HCT116 (cell line): ENCODE measurements at regions not wholly inside any gene's neighbourhood (a gene's known extent, or its start where the extent isn't known, plus 50 kb on each side); places are given as distances from the start of the nearest gene placed in this dataset.

Experiments
- ATAC-seq: fragments of 200-7000 bp; cut with Tn5 transposase; 2 replicates; pipeline ENCODE4 v1.9.1; 2020; ENCODE audit warnings: mild to moderate bottlenecking, moderate library complexity
- BruUV-seq: library from RNA; stranded (reverse); fragments of 400-500 nt; replicated peaks from 2 replicates; lab custom pipeline; 2021; lab: Mats Ljungman, UMichigan
- CTCF ChIA-PET: fragments of 300-600 bp; sonication (Branson Sonifier 250); formaldehyde crosslinking; loops from one replicate; lab custom pipeline; 2021; ENCODE audit warnings: antibody characterized with exemption; lab: Charles Lee
- POLR2A ChIA-PET: fragments of 300-600, 350-600 bp; sonication (Branson Sonifier 250); formaldehyde crosslinking; loops from one replicate; lab custom pipeline; 2021; ENCODE audit warnings: antibody characterized with exemption; lab: Charles Lee
- RAD21 ChIA-PET, 2 experiments: fragments of 300-600 bp; sonication (Branson Sonifier 250); formaldehyde crosslinking; loops; one replicate each; lab custom pipeline; 2023; ENCODE audit warnings: low total read pairs in 2 of 2; ENCODE audit not compliant: uncharacterized antibody in 2 of 2, unreplicated experiment in 2 of 2, low non-redundant PET in 1 of 2; lab: Charles Lee
- DNase-seq: peaks from one replicate; pipeline ENCODE4 v3.0.0-alpha.2; 2010; ENCODE audit warnings: low read depth, low spot score
- H2AFZ ChIP-seq: fragments of 200-600 bp; shearing (Covaris generic), sonication (generic); 2 replicates; pipeline ENCODE4 v1.6.1; 2017; ENCODE audit warnings: low read depth, mixed run types, mixed read lengths, antibody characterized with exemption, low read length; ENCODE audit not compliant: poor library complexity, severe bottlenecking
- H3K27ac ChIP-seq: 2 replicates; pipeline ENCODE4 v1.5.1; 2012; ENCODE audit warnings: low read depth, low read length
- H3K27me3 ChIP-seq: fragments of 200-600 bp; sonication (generic); 2 replicates; pipeline ENCODE4 v1.6.1; 2016; ENCODE audit warnings: mixed run types, low read length, mixed read lengths; ENCODE audit not compliant: insufficient read depth
- H3K36me3 ChIP-seq, 2 experiments: fragments of 200-500 bp in 1 of 2; fragments of 200-600 bp in 1 of 2; sonication (Bioruptor generic) in 1 of 2; sonication (generic) in 1 of 2; 2 replicates each; pipeline versions ENCODE4 v1.5.1 to v1.6.1; 2014 to 2016; ENCODE audit warnings: low read length in 2 of 2, inconsistent platforms in 1 of 2, mixed read lengths in 1 of 2, mixed run types in 1 of 2; ENCODE audit not compliant: insufficient read depth in 2 of 2, control insufficient read depth in 1 of 2
- H3K4me1 ChIP-seq, 2 experiments: fragments of 200-600 bp in 1 of 2; sonication (generic) in 1 of 2; 2 replicates each; pipeline versions ENCODE4 v1.5.1 to v1.6.1; 2012 to 2017; ENCODE audit warnings: low read length in 2 of 2, inconsistent platforms in 1 of 2, mild to moderate bottlenecking in 1 of 2, mixed read lengths in 1 of 2, mixed run types in 1 of 2, moderate library complexity in 1 of 2; ENCODE audit not compliant: insufficient read depth in 2 of 2, control insufficient read depth in 1 of 2
- H3K4me2 ChIP-seq: fragments of 200-600 bp; sonication (generic); 2 replicates; pipeline ENCODE4 v1.6.1; 2017; ENCODE audit warnings: mixed run types, low read length, mixed read lengths
- H3K4me3 ChIP-seq, 2 experiments: fragments of 200-600 bp in 1 of 2; sonication (generic) in 1 of 2; replicated peaks in 1 of 2; 2 replicates each; pipeline ENCODE4 v1.5.1; 2011 to 2016; ENCODE audit warnings: low read length in 2 of 2, control low read depth in 1 of 2, low read depth in 1 of 2, mild to moderate bottlenecking in 1 of 2, mixed read lengths in 1 of 2, mixed run types in 1 of 2
- H3K79me2 ChIP-seq: fragments of 200-600 bp; sonication (generic); 2 replicates; pipeline ENCODE4 v1.6.1; 2017; ENCODE audit warnings: mild to moderate bottlenecking, mixed run types, low read length, moderate library complexity, mixed read lengths; ENCODE audit not compliant: insufficient read depth
- H3K9ac ChIP-seq: fragments of 200-600 bp; sonication (generic); 2 replicates; pipeline ENCODE4 v1.6.1; 2016; ENCODE audit warnings: low read length, mixed read lengths
- H3K9me2 ChIP-seq: fragments of 200-600 bp; sonication (generic), shearing (Covaris generic); 2 replicates; pipeline ENCODE4 v1.6.1; 2017; ENCODE audit warnings: mixed run types, mild to moderate bottlenecking, moderate library complexity; ENCODE audit not compliant: insufficient read depth
- H3K9me3 ChIP-seq, 2 experiments: fragments of 200-500 bp in 1 of 2; fragments of 200-600 bp in 1 of 2; sonication (Bioruptor generic) in 1 of 2; sonication (generic) in 1 of 2; 2 replicates each; pipeline ENCODE4 v1.6.1; 2014 to 2017; ENCODE audit warnings: low read length in 2 of 2, mixed read lengths in 2 of 2, inconsistent platforms in 1 of 2, low read depth in 1 of 2, mild to moderate bottlenecking in 1 of 2, mixed run types in 1 of 2, moderate library complexity in 1 of 2; ENCODE audit not compliant: control insufficient read depth in 1 of 2, insufficient read depth in 1 of 2
- H4K20me1 ChIP-seq: fragments of 200-600 bp; sonication (generic), shearing (Covaris generic); 2 replicates; pipeline ENCODE4 v1.6.1; 2017; ENCODE audit warnings: mixed run types, mild to moderate bottlenecking, moderate library complexity; ENCODE audit not compliant: insufficient read depth
- CBX3 ChIP-seq: IDR thresholded peaks from 2 replicates; pipeline ENCODE4 v1.6.1; 2012; ENCODE audit warnings: low read depth
- CEBPB ChIP-seq: IDR thresholded peaks from 2 replicates; pipeline ENCODE4 v1.6.1; 2012; ENCODE audit warnings: low read depth
- CTCF ChIP-seq, 3 experiments: fragments of 200-600 bp in 1 of 3; sonication (generic) in 1 of 3; IDR thresholded peaks in 2 of 3; conservative IDR thresholded peaks in 1 of 3; 2 replicates each; pipeline ENCODE4 v1.5.1; 2012 to 2017; ENCODE audit warnings: low read depth in 2 of 3, low read length in 2 of 3, antibody characterized with exemption in 1 of 3, borderline replicate concordance in 1 of 3, control low read depth in 1 of 3, mild to moderate bottlenecking in 1 of 3, mixed read lengths in 1 of 3, mixed run types in 1 of 3, moderate library complexity in 1 of 3; ENCODE audit not compliant: insufficient read depth in 1 of 3
- EZH2 ChIP-seq: fragments of 200-600 bp; sonication (generic); IDR thresholded peaks from 2 replicates; pipeline ENCODE4 v1.6.1; 2017; ENCODE audit warnings: antibody characterized with exemption, mixed run types
- EZH2phosphoT487 ChIP-seq: fragments of 200-600 bp; IDR thresholded peaks from 2 replicates; pipeline ENCODE4 v1.6.1; 2018; ENCODE audit warnings: antibody characterized with exemption, borderline replicate concordance
- MAX ChIP-seq: IDR thresholded peaks from 2 replicates; pipeline ENCODE4 v1.6.1; 2012
- POLR2A ChIP-seq: IDR thresholded peaks from 2 replicates; pipeline ENCODE4 v1.7.0; 2011; ENCODE audit warnings: borderline replicate concordance; ENCODE audit not compliant: insufficient read depth, insufficient read length; ENCODE audit errors: extremely low read depth
- POLR2AphosphoS5 ChIP-seq: IDR thresholded peaks from 2 replicates; pipeline ENCODE4 v1.6.1; 2011; ENCODE audit warnings: mild to moderate bottlenecking, low read depth, low read length, moderate library complexity
- SIN3A ChIP-seq: IDR thresholded peaks from 2 replicates; pipeline ENCODE4 v1.6.1; 2012; ENCODE audit warnings: low read depth
- SRF ChIP-seq: IDR thresholded peaks from 2 replicates; pipeline ENCODE4 v1.6.1; 2012; ENCODE audit warnings: low read depth
- ZNF274 ChIP-seq: fragments of 200-500 bp; sonication (Bioruptor generic); IDR thresholded peaks from 2 replicates; pipeline ENCODE4 v1.6.1; 2014; ENCODE audit warnings: mild to moderate bottlenecking, low read depth, low read length, inconsistent platforms
- intact Hi-C: fragments of 100-400 bp; cut with micrococcal nuclease; formaldehyde crosslinking; loops from 2 replicates; pipeline ENCODE4 v1.10.0; 2022
- TF ChIP-seq, protein P1 (sequence below): IDR thresholded peaks from 2 replicates; pipeline ENCODE4 v1.6.1; 2011; ENCODE audit warnings: mild to moderate bottlenecking, low read length, moderate library complexity; ENCODE audit not compliant: insufficient replicate concordance; ENCODE audit errors: extremely low read depth

GRCh38 chr13:111506125-111506524 lies 185.7 kb downstream of the TEX29 start:
- no peaks in the 10 kb centered on the region for H3K9me2 ChIP-seq
- H3K36me3 ChIP-seq, result no peaks in the 10 kb centered on the region
- no TSS peak for BruUV-seq
- ATAC-seq (no peak), DNase-seq (no peak)
- H3K27me3 ChIP-seq, result peaks cover 14% of the 10 kb centered on the region; the same call in 1 of the 2 replicates
- H4K20me1 ChIP-seq, result no peaks in the 10 kb centered on the region
- H2AFZ ChIP-seq, result no peak overlapping the region
- H3K79me2 ChIP-seq, result no peaks in the 10 kb centered on the region
- intact Hi-C loops, result no loop called here
- TF ChIP-seq EZH2 (no peak), CBX3 (no peak), SRF (no peak), SIN3A (no peak), POLR2A (no peak), CEBPB (no peak), EZH2phosphoT487 (no peak), MAX (no peak)
- TF ChIP-seq, protein P1, sequence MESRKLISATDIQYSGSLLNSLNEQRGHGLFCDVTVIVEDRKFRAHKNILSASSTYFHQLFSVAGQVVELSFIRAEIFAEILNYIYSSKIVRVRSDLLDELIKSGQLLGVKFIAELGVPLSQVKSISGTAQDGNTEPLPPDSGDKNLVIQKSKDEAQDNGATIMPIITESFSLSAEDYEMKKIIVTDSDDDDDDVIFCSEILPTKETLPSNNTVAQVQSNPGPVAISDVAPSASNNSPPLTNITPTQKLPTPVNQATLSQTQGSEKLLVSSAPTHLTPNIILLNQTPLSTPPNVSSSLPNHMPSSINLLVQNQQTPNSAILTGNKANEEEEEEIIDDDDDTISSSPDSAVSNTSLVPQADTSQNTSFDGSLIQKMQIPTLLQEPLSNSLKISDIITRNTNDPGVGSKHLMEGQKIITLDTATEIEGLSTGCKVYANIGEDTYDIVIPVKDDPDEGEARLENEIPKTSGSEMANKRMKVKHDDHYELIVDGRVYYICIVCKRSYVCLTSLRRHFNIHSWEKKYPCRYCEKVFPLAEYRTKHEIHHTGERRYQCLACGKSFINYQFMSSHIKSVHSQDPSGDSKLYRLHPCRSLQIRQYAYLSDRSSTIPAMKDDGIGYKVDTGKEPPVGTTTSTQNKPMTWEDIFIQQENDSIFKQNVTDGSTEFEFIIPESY, result no peak
- CTCF ChIA-PET, result no interaction called here
- H3K4me3 ChIP-seq, result no peak overlapping the region
- no peaks in the 10 kb centered on the region for H3K9me3 ChIP-seq
- H3K4me1 ChIP-seq, result no peaks in the 10 kb centered on the region
- RAD21 ChIA-PET, result no interaction called here
- H3K4me2 ChIP-seq, result no peak overlapping the region
- H3K27ac ChIP-seq, result no peak overlapping the region
- POLR2A ChIA-PET, result no interaction called here
- H3K9ac ChIP-seq, result no peak overlapping the region

DNA sequence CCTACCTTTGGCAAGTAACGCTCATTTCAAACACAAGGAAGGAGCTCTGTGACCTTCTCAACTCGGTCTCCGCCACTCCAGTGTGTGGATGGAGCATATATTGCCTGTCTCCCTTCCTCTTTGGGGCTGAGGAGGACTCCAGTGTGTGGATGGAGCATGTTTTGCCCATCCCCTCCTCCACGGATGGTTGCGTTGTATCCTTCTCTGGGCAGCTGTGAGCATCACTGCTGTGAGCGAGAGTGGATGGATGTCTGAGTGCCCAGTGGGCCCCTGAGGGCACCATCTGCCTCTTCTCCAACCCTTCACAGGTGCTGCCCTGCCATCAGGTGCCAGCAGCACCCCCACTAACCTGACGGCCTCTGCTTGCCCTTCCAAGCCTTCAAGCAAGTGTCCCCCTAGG lies 186.2 kb downstream of the TEX29 start:
- CTCF ChIA-PET, result no interaction called here
- peaks cover 14% of the 10 kb centered on the region; the same call in 1 of the 2 replicates for H3K27me3 ChIP-seq

More for the DNA sequence above, 186.2 kb downstream of the TEX29 start:
- no peak for TF ChIP-seq MAX
- TF ChIP-seq CBX3, result no peak
- no peak for TF ChIP-seq EZH2phosphoT487
- TF ChIP-seq POLR2AphosphoS5, result no peak
- TF ChIP-seq CTCF (IDR thresholded peaks at IDR 0.05 in 2 of 3, conservative IDR thresholded peaks at IDR 0.05 in 1 of 3; ENCODE audit: borderline replicate concordance in 1 of 3, insufficient read depth in 1 of 3, low read depth in 2 of 3, low read length in 2 of 3), result no peak
- TF ChIP-seq ZNF274, result no peak
- Histone ChIP-seq H3K79me2 (no peaks in the 10 kb centered on the region), H3K36me3 (no peaks in the 10 kb centered on the region), H2AFZ (no peak overlapping the region), H3K4me1 (no peaks in the 10 kb centered on the region), H3K4me2 (no peak overlapping the region), H3K27ac (no peak overlapping the region), H3K9ac (no peak overlapping the region), H4K20me1 (no peaks in the 10 kb centered on the region), H3K9me3 (no peaks in the 10 kb centered on the region), H3K9me2 (no peaks in the 10 kb centered on the region), H3K4me3 (no peak overlapping the region)
- ChIA-PET POLR2A (no interaction called here), RAD21 (no interaction called here)
- DNase-seq, result no peak
- intact Hi-C loops, result no loop called here
- ATAC-seq, result no peak
- no TSS peak for BruUV-seq
